ENCODE measurements at regions not wholly inside any gene's neighbourhood (a gene's known extent, or its start where the extent isn't known, plus 50 kb on each side); places are given as distances from the start of the nearest gene placed in this dataset.

DNA sequence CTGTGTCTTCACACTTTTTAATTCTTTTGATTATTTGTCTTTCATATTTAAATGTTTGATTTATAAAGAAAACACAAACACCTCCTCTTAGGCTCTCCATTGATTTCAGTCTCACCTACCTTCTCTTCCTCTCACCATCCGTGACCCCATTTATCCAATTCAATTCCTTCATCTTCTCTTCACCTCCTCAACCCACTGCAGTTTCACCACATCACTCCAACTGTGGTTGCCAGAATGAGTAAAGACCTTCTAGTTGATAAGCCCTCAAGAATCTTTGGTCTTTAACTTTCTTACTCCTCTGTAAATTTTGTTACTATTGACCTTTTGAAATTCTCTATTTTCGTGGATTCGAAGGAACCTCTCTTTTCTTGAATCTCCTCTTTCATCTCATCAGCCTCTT lies 260.7 kb downstream of the CHRM3 start:
- Histone ChIP-seq H3K27ac (ENCODE audit: low read length) (no peak overlapping the region), H3K4me1 (ENCODE audit: control insufficient read depth, insufficient read depth, low read length) (no peaks in the 10 kb centered on the region), H3K4me3 (ENCODE audit: low read depth in 2 of 2, low read length in 2 of 2) (no peak overlapping the region), H3K27me3 (ENCODE audit: control insufficient read depth, insufficient read depth, low read length) (no peaks in the 10 kb centered on the region), H3K36me3 (ENCODE audit: control insufficient read depth, insufficient read depth, low read length) (no peaks in the 10 kb centered on the region), H3K9me3 (ENCODE audit: control insufficient read depth, insufficient read depth, low read depth, low read length) (no peaks in the 10 kb centered on the region)
- DNase-seq (ENCODE audit: low read depth, low spot score) = no peak
- ChIA-PET POLR2A (no interaction called here), CTCF (no interaction called here)
- intact Hi-C loops (cut with micrococcal nuclease; ENCODE audit: unreplicated experiment) = no loop called here
- BruUV-seq (replicated peaks) = no TSS peak
- ATAC-seq = no peak
- in situ Hi-C loops (cut with HindIII; ENCODE audit: low pct_unique_long_range_greater_than_20kb, low sequenced_read_pairs) = no loop called here
- no peak for TF ChIP-seq TCF7L2 (IDR thresholded peaks at IDR 0.05; ENCODE audit: low read depth, low read length)
- TF ChIP-seq SIN3A (IDR thresholded peaks at IDR 0.05; ENCODE audit: borderline replicate concordance, insufficient read depth, low read depth, low read length) = no peak
- TF ChIP-seq POLR2AphosphoS5 (IDR thresholded peaks at IDR 0.05; ENCODE audit: low read depth, low read length) = no peak
- TF ChIP-seq, protein P1, sequence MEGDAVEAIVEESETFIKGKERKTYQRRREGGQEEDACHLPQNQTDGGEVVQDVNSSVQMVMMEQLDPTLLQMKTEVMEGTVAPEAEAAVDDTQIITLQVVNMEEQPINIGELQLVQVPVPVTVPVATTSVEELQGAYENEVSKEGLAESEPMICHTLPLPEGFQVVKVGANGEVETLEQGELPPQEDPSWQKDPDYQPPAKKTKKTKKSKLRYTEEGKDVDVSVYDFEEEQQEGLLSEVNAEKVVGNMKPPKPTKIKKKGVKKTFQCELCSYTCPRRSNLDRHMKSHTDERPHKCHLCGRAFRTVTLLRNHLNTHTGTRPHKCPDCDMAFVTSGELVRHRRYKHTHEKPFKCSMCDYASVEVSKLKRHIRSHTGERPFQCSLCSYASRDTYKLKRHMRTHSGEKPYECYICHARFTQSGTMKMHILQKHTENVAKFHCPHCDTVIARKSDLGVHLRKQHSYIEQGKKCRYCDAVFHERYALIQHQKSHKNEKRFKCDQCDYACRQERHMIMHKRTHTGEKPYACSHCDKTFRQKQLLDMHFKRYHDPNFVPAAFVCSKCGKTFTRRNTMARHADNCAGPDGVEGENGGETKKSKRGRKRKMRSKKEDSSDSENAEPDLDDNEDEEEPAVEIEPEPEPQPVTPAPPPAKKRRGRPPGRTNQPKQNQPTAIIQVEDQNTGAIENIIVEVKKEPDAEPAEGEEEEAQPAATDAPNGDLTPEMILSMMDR (IDR thresholded peaks at IDR 0.05) = no peak
- no peak for TF ChIP-seq REST (IDR thresholded peaks at IDR 0.05; ENCODE audit: insufficient read depth in 1 of 2, low read depth in 2 of 2, low read length in 1 of 2)

DNA sequence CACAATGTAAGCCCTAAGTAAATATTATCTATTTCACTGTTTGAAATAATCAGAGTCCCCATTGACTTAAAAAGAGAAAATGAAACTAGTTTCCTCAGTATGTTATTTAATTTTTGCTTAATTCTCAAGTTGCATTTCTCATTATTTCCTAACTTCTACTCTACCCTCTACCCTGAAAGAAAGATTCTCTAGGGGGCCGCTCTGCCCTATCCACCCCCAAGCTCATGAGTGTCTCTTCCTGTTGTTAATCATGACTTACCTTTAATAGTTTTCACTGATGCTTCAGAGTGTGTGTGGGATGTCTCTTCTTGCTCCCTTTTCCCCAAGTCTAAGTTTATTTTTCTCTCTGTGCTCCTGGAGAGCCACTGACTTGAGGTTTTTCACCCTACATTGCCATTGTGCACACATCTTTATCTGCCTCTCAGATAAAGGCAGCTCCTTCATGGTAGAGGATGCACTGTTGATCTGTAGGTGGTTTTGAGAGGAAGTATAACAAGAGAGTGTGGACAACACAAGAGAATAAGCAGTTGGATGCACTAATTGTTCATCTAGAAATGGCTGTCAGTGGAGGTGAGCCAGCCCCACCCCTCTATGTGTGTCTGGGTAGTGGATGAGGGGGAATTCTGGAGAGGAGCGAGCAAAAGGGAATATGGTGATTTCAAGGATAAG lies 261.7 kb downstream of the CHRM3 start:
- intact Hi-C loops (cut with micrococcal nuclease; ENCODE audit: unreplicated experiment) (no loop called here), in situ Hi-C loops (cut with HindIII; ENCODE audit: low pct_unique_long_range_greater_than_20kb, low sequenced_read_pairs) (no loop called here)
- Histone ChIP-seq H3K27me3 (ENCODE audit: control insufficient read depth, insufficient read depth, low read length) (no peaks in the 10 kb centered on the region), H3K27ac (ENCODE audit: low read length) (no peak overlapping the region), H3K4me1 (ENCODE audit: control insufficient read depth, insufficient read depth, low read length) (no peaks in the 10 kb centered on the region), H3K36me3 (ENCODE audit: control insufficient read depth, insufficient read depth, low read length) (no peaks in the 10 kb centered on the region), H3K9me3 (ENCODE audit: control insufficient read depth, insufficient read depth, low read depth, low read length) (no peaks in the 10 kb centered on the region), H3K4me3 (ENCODE audit: low read depth in 2 of 2, low read length in 2 of 2) (no peak overlapping the region)
- no TSS peak for BruUV-seq (replicated peaks)
- no peak for ATAC-seq
- TF ChIP-seq SIN3A (IDR thresholded peaks at IDR 0.05; ENCODE audit: borderline replicate concordance, insufficient read depth, low read depth, low read length) (no peak), TCF7L2 (IDR thresholded peaks at IDR 0.05; ENCODE audit: low read depth, low read length) (no peak), POLR2AphosphoS5 (IDR thresholded peaks at IDR 0.05; ENCODE audit: low read depth, low read length) (no peak), REST (IDR thresholded peaks at IDR 0.05; ENCODE audit: insufficient read depth in 1 of 2, low read depth in 2 of 2, low read length in 1 of 2) (no peak)
- TF ChIP-seq, protein P1 (IDR thresholded peaks at IDR 0.05) = no peak
- CTCF ChIA-PET = no interaction called here
- no peak for DNase-seq (ENCODE audit: low read depth, low spot score)
- POLR2A ChIA-PET = no interaction called here
